ENCODE measurements at regions not wholly inside any gene's neighbourhood (a gene's known extent, or its start where the extent isn't known, plus 50 kb on each side); places are given as distances from the start of the nearest gene placed in this dataset.

GRCh38 chr1:22363403-22364325, 88.0 kb upstream of the ZBTB40 start:
- WGBS (ENCODE audit: insufficient coverage), result 90% methylated on average over 11 of the region's 13 CpGs
- intact Hi-C loops (cut with micrococcal nuclease), result no loop called here
- Mint-ChIP-seq H3K4me1 (no peaks in the 10 kb centered on the region), H3K9me3 (ENCODE audit: insufficient read depth) (no peaks in the 10 kb centered on the region), H3K27ac (no peak overlapping the region), H3K27me3 (peaks cover 42% of the 10 kb centered on the region), H3K4me3 (no peak overlapping the region)
- H3K79me2 ChIP-seq (ENCODE audit: control insufficient read depth, insufficient read depth, low read length), result no peaks in the 10 kb centered on the region
- ChIA-PET CTCF (no interaction called here), POLR2A (no interaction called here)
- no peak overlapping the region for H3K9ac ChIP-seq (ENCODE audit: low read length)
- H3K36me3 ChIP-seq (replicated peaks in 1 of 2; ENCODE audit: control extremely low read depth in 1 of 2, control insufficient read depth in 1 of 2, extremely low read depth in 1 of 2, insufficient read depth in 2 of 2, low read length in 1 of 2), result no peaks in the 10 kb centered on the region
- TF ChIP-seq CTCF (IDR thresholded peaks at IDR 0.05), result no peak
- TF ChIP-seq EZH2 (IDR thresholded peaks at IDR 0.05; ENCODE audit: borderline replicate concordance, insufficient read depth, low read depth, low read length, poor library complexity, severe bottlenecking), result no peak
- H3K9me3 ChIP-seq (ENCODE audit: control extremely low read depth in 1 of 3, control insufficient read depth in 2 of 3, insufficient read depth in 1 of 3, low read length in 2 of 3), result no peaks in the 10 kb centered on the region
- ATAC-seq (ENCODE audit: low read depth) (no peak), DNase-seq (no peak)
- H3K4me3 ChIP-seq (ENCODE audit: control extremely low read depth in 1 of 5, extremely low read depth in 1 of 5, insufficient read depth in 1 of 5, low read depth in 2 of 5, low read length in 4 of 5), result no peak overlapping the region
- H3K4me2 ChIP-seq (replicated peaks; ENCODE audit: low read depth, low read length, poor library complexity, severe bottlenecking), result no peak overlapping the region
- no peak overlapping the region for H3K27ac ChIP-seq (ENCODE audit: low read length in 2 of 2)
- no peaks in the 10 kb centered on the region for H4K20me1 ChIP-seq (ENCODE audit: control insufficient read depth, insufficient read depth, low read length, poor library complexity, severe bottlenecking)
- peaks cover 0 to 7% (median 0%) of the 10 kb centered on the region in 4 experiments for H3K27me3 ChIP-seq (replicated peaks in 1 of 4; ENCODE audit: control extremely low read depth in 1 of 4, control insufficient read depth in 3 of 4, insufficient read depth in 4 of 4, low read length in 3 of 4)
- H2AFZ ChIP-seq (ENCODE audit: insufficient read depth, low read depth, low read length, poor library complexity, severe bottlenecking), result no peak overlapping the region
- no peaks in the 10 kb centered on the region for H3K4me1 ChIP-seq (ENCODE audit: control insufficient read depth in 2 of 2, insufficient read depth in 2 of 2, low read length in 2 of 2)

- no peak overlapping the region for H3K27ac Mint-ChIP-seq
- Histone ChIP-seq H3K27ac (ENCODE audit: low read length in 2 of 2) (no peak overlapping the region), H3K4me3 (ENCODE audit: control extremely low read depth in 1 of 5, extremely low read depth in 1 of 5, insufficient read depth in 1 of 5, low read depth in 2 of 5, low read length in 4 of 5) (no peak overlapping the region), H3K4me1 (ENCODE audit: control insufficient read depth in 2 of 2, insufficient read depth in 2 of 2, low read length in 2 of 2) (no peaks in the 10 kb centered on the region), H3K27me3 (replicated peaks in 1 of 4; ENCODE audit: control extremely low read depth in 1 of 4, control insufficient read depth in 3 of 4, insufficient read depth in 4 of 4, low read length in 3 of 4) (peaks cover 0 to 11% (median 0%) of the 10 kb centered on the region in 4 experiments), H3K79me2 (ENCODE audit: control insufficient read depth, insufficient read depth, low read length) (no peaks in the 10 kb centered on the region), H2AFZ (ENCODE audit: insufficient read depth, low read depth, low read length, poor library complexity, severe bottlenecking) (no peak overlapping the region), H3K4me2 (replicated peaks; ENCODE audit: low read depth, low read length, poor library complexity, severe bottlenecking) (no peak overlapping the region), H3K9ac (ENCODE audit: low read length) (no peak overlapping the region), H3K9me3 (ENCODE audit: control extremely low read depth in 1 of 3, control insufficient read depth in 2 of 3, insufficient read depth in 1 of 3, low read length in 2 of 3) (no peaks in the 10 kb centered on the region), H4K20me1 (ENCODE audit: control insufficient read depth, insufficient read depth, low read length, poor library complexity, severe bottlenecking) (no peaks in the 10 kb centered on the region), H3K36me3 (replicated peaks in 1 of 2; ENCODE audit: control extremely low read depth in 1 of 2, control insufficient read depth in 1 of 2, extremely low read depth in 1 of 2, insufficient read depth in 2 of 2, low read length in 1 of 2) (no peaks in the 10 kb centered on the region)
- no peak for TF ChIP-seq EZH2 (IDR thresholded peaks at IDR 0.05; ENCODE audit: borderline replicate concordance, insufficient read depth, low read depth, low read length, poor library complexity, severe bottlenecking)
- no peak for TF ChIP-seq CTCF (IDR thresholded peaks at IDR 0.05)
- DNase-seq (no peak), ATAC-seq (ENCODE audit: low read depth) (no peak)
- peaks cover 40% of the 10 kb centered on the region for H3K27me3 Mint-ChIP-seq
- intact Hi-C loops (cut with micrococcal nuclease), result no loop called here
- no peaks in the 10 kb centered on the region for H3K9me3 Mint-ChIP-seq (ENCODE audit: insufficient read depth)
- H3K4me3 Mint-ChIP-seq, result no peak overlapping the region
- ChIA-PET CTCF (no interaction called here), POLR2A (no interaction called here)
- WGBS (ENCODE audit: insufficient coverage), result 100% methylated on average over 4 of the region's 5 CpGs
- H3K4me1 Mint-ChIP-seq, result no peaks in the 10 kb centered on the region
Observed at GRCh38 chr1:22364326-22364650, 87.4 kb upstream of the ZBTB40 start.
